Heart right ventricle (tissue), 16 donors: ENCODE measurements at regions not wholly inside any gene's neighbourhood (a gene's known extent, or its start where the extent isn't known, plus 50 kb on each side); places are given as distances from the start of the nearest gene placed in this dataset.

Experiments
- ATAC-seq, 8 donors: fragments of 200-7000 bp; cut with Tn5 transposase; one replicate each; pipeline ENCODE4 v1.9.1; 2020; ENCODE audit warnings: mild to moderate bottlenecking in 8 of 8, moderate library complexity in 8 of 8, moderate number of reproducible peaks in 1 of 8
- DNase-seq, 2 donors: peaks; one replicate each; pipeline ENCODE4 v3.0.0-alpha.2; 2020
- H3K27ac ChIP-seq, 10 donors: fragments of 200-600 bp; sonication (generic) in 2 of 10; one replicate each; pipeline versions ENCODE4 v1.5.0 to v1.8.0; 2020 to 2022; ENCODE audit warnings: mild to moderate bottlenecking in 3 of 10
- H3K27me3 ChIP-seq, 7 donors: fragments of 200-600 bp; one replicate each; pipeline ENCODE4 v1.8.0; 2021 to 2022; ENCODE audit warnings: mild to moderate bottlenecking in 2 of 7
- H3K36me3 ChIP-seq, 9 donors: fragments of 200-600 bp; sonication (generic) in 1 of 9; one replicate each; pipeline versions ENCODE4 v1.5.0 to v1.8.0; 2020 to 2022; ENCODE audit warnings: mild to moderate bottlenecking in 2 of 9
- H3K4me1 ChIP-seq, 9 donors: fragments of 200-600 bp; sonication (generic) in 1 of 9; one replicate each; pipeline versions ENCODE4 v1.5.0 to v1.8.0; 2020 to 2022; ENCODE audit warnings: mild to moderate bottlenecking in 4 of 9
- H3K4me3 ChIP-seq, 10 donors: fragments of 200-600 bp; sonication (generic) in 2 of 10; one replicate each; pipeline versions ENCODE4 v1.5.0 to v1.8.0; 2020 to 2022; ENCODE audit warnings: mild to moderate bottlenecking in 7 of 10, moderate library complexity in 2 of 10
- H3K9me3 ChIP-seq, 11 donors: fragments of 200-600 bp in 10 of 11; sonication (generic) in 2 of 11; one replicate each; pipeline versions ENCODE4 v1.5.0 to v1.8.0; 2013 to 2022; ENCODE audit warnings: mild to moderate bottlenecking in 2 of 11, control low read depth in 1 of 11, moderate library complexity in 1 of 11
- WGBS, 2 donors: extraction: QIAGEN DNeasy Blood & Tissue Kit; methylation state at CpG; one replicate each; pipeline ENCODE4 v1.1.7; 2013; ENCODE audit warnings: inconsistent platforms in 1 of 2; 5-methylcytosine and 5-hydroxymethylcytosine counted together
- intact Hi-C, 10 donors: fragments of 100-400 bp; cut with DNase I; formaldehyde crosslinking; loops; one replicate each; pipeline versions ENCODE4 v1.11.1 to v1.14.2; 2022
- TF ChIP-seq, protein P1 (sequence below), 9 donors: fragments of 200-600 bp; sonication (generic) in 2 of 9; IDR thresholded peaks; one replicate each; pipeline versions ENCODE4 v1.5.0 to v1.8.0; 2021 to 2022; ENCODE audit warnings: antibody characterized with exemption in 9 of 9, mild to moderate bottlenecking in 5 of 9, moderate library complexity in 1 of 9
- donor health status: Arrhythmogenic right ventricular cardiomyopathy.
- donor health status: ischemic (EF 13 %, LVEDD 7.1; RV severe dilation, severe dysfunction).
- donor health status: healthy with polysubstance abuse.
- donor health status: DM: no; HTN: yes; CAD: no.
- donor health status: DM: no; HTN: no; CAD: no.
- donor health status: ischemic (EF 25% LVEDD 6.9; RV normal size, moderate dysfunction).
- donor health status: ischemic (EF 25% LVEDD 5.7; RV mildly dilated, moderate dysfunction).
- donor health status: healthy.
- donor health status: DM: yes; HTN: yes; CAD: no.
- donor health status: Ischemic cardiomyopathy.
- donor health status: ischemic (EF 35%, LVEDD 5.7; RV mildly dilated, moderate dysfunction).
- donor health status: nonischemic (EF 11% LVEDD 7.7; RV severe dilation, severe dysfunction).
- donor health status: DM: yes; HTN: yes; CAD: no.
- donor health status: PGD.
- donor health status: ischemic (EF 29% LVEDD 5.4; RV normal size, mild dysfunction).
- donor health status: nonischemic (EF 23%, LVEDD 6.1; RV moderate dilation, normal function).

DNA sequence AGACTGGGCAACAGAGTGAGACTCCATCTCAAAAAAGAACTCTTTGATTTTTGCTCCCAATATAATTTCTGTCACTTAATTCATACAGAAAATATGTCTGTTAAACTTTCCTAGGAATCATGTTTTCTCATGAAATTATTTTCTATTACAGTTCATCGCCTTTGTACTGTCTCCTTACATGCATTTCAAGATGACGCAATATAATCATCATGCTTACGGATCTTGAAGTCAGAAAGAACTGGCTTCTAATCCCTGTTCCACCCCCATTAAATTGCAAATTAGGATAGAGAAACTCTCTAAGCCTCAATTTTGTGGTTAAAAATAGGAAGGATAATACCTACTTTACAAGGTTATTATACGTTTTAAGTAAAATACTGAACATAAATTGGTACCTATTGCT lies 467.6 kb upstream of the SMIM21 start:
- H3K27me3 ChIP-seq, result peaks cover 0 to 4% (median 0%) of the 10 kb centered on the region in 7 donors
- H3K4me3 ChIP-seq, result no peak overlapping the region
- no peaks in the 10 kb centered on the region for H3K4me1 ChIP-seq
- no peaks in the 10 kb centered on the region for H3K36me3 ChIP-seq
- H3K27ac ChIP-seq, result no peak overlapping the region
- 88 to 92% methylated on average over 4 of the region's 4 CpGs for WGBS, 2 donors
- H3K9me3 ChIP-seq, result no peaks in the 10 kb centered on the region
- ATAC-seq (no peak), DNase-seq (no peak)
- intact Hi-C loops, result loop anchor here in 1 of 10 donors (10.0 kb wide), 2 partner anchors 230 to 360 kb away; no protein-coding TSS in a partner anchor
- TF ChIP-seq, protein P1, sequence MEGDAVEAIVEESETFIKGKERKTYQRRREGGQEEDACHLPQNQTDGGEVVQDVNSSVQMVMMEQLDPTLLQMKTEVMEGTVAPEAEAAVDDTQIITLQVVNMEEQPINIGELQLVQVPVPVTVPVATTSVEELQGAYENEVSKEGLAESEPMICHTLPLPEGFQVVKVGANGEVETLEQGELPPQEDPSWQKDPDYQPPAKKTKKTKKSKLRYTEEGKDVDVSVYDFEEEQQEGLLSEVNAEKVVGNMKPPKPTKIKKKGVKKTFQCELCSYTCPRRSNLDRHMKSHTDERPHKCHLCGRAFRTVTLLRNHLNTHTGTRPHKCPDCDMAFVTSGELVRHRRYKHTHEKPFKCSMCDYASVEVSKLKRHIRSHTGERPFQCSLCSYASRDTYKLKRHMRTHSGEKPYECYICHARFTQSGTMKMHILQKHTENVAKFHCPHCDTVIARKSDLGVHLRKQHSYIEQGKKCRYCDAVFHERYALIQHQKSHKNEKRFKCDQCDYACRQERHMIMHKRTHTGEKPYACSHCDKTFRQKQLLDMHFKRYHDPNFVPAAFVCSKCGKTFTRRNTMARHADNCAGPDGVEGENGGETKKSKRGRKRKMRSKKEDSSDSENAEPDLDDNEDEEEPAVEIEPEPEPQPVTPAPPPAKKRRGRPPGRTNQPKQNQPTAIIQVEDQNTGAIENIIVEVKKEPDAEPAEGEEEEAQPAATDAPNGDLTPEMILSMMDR (IDR thresholded peaks at IDR 0.05), result no peak

DNA sequence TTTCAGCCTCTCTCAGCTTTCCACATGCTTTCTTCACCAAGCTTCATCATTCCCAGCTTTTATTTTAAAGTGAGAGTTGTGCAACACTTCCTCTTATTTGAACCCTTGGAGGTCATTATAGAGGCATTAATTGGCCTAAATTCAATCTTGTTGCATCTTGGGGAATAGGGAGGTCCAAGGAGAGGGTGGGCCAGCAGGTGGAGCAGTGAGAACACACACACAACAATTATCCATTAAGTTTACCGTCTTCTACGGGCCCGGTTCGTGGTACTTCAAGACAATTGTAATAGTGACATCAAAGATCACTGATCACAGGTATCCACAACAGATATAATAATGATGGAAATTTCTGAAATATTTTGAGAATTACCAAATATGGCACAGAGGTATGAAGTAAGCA lies 457.2 kb upstream of the SMIM21 start:
- peak in 1 of 8 donors; percentile 50 for ATAC-seq
- intact Hi-C loops, result loop anchor here in 8 of 10 donors (2.0 to 10.0 kb wide), 6 partner anchors 240 to 373 kb away; no protein-coding TSS in a partner anchor
- Histone ChIP-seq H3K27me3 (no peaks in the 10 kb centered on the region), H3K4me3 (no peak overlapping the region), H3K27ac (no peak overlapping the region), H3K9me3 (peaks cover 0 to 5% (median 0%) of the 10 kb centered on the region in 11 donors), H3K4me1 (no peaks in the 10 kb centered on the region), H3K36me3 (no peaks in the 10 kb centered on the region)
- TF ChIP-seq, protein P1 (IDR thresholded peaks at IDR 0.05), result peak in 8 of 9 donors; percentile 9 to 58 (median 42)
- DNase-seq, result peak in 1 of 2 donors; percentile 8
- 80 to 94% methylated on average over 4 of the region's 4 CpGs for WGBS, 2 donors

DNA sequence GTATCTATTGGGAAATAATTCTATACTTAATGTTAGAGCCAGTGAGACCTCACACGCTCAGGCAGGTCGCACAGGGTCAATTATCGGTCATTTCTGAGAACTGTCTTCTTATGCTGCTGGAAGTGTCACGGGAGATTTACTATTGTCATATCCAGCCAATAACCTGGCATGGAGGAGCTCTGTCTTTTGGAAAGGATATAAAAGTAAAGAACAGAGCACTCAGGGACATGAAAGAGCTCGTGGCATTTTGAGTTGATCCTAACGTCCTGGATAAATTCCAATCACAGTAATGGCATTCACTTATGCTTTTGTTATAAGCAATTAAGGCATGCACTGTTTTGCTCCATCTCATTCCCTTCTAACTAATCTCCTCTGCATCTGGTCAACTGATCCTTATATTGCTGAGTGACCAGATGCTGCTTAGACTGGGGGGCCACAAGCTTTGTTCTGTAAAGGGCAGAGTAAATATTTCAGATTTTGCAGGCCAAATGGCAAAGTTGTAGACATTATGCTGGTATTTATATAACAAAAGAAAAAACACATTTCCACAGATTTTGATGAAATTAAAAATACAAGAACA lies 453.5 kb upstream of the SMIM21 start:
- H3K4me3 ChIP-seq, result no peak overlapping the region
- no peaks in the 10 kb centered on the region for H3K27me3 ChIP-seq
- no peak for ATAC-seq
- no peak overlapping the region for H3K27ac ChIP-seq
- no peak for DNase-seq
- peaks cover 0 to 17% (median 0%) of the 10 kb centered on the region in 11 donors for H3K9me3 ChIP-seq
- no peaks in the 10 kb centered on the region for H3K36me3 ChIP-seq
- no peaks in the 10 kb centered on the region for H3K4me1 ChIP-seq
- TF ChIP-seq, protein P1 (IDR thresholded peaks at IDR 0.05), result no peak
- WGBS, 2 donors, result 75 to 84% methylated on average over 6 of the region's 6 CpGs
- intact Hi-C loops, result loop anchor here in 6 of 10 donors (5.0 to 10.0 kb wide), 5 partner anchors 244 to 376 kb away; no protein-coding TSS in a partner anchor

DNA sequence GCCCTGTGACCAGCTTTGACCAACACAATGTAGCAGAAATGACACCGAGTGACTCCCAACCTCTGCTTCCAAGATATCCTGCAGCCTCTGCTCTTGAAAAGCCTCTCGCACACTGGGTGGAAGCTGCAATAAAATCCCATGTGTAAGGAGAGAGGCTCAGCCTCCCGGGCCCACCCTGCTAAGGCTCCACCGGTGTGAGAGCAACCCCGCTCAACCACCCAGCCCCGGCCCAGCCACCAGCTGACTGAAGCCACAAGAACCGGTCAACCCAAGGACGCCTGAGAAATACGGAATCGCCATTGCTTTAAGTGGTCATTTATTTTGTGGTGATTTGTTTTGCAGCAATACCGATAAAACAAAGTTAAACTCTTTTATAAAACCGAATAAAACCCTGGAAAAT lies 452.8 kb upstream of the SMIM21 start:
- Histone ChIP-seq H3K9me3 (peaks cover 0 to 17% (median 0%) of the 10 kb centered on the region in 11 donors), H3K27ac (no peak overlapping the region), H3K4me3 (no peak overlapping the region), H3K27me3 (no peaks in the 10 kb centered on the region), H3K36me3 (no peaks in the 10 kb centered on the region), H3K4me1 (no peaks in the 10 kb centered on the region)
- DNase-seq (no peak), ATAC-seq (no peak)
- WGBS, 2 donors, result 91 to 96% methylated on average over 12 of the region's 12 CpGs
- TF ChIP-seq, protein P1 (IDR thresholded peaks at IDR 0.05), result no peak
- intact Hi-C loops, result loop anchor here in 6 of 10 donors (5.0 to 10.0 kb wide), 5 partner anchors 245 to 377 kb away; no protein-coding TSS in a partner anchor
